ELF-1 (cell line): ENCODE measurements at regions not wholly inside any gene's neighbourhood (a gene's known extent, or its start where the extent isn't known, plus 50 kb on each side); places are given as distances from the start of the nearest gene placed in this dataset.

Source experiments
- DNase-seq: peaks from one replicate; pipeline ENCODE4 v3.0.0-alpha.2; 2016; ENCODE audit warnings: low read depth, low spot score

- DNase-seq: no peak
Observed at GRCh38 chr11:69364921-69365320, 71.0 kb downstream of the MYEOV start.

- DNase-seq: no peak
Observed at GRCh38 chr11:69365558-69365957, 71.6 kb downstream of the MYEOV start.

- DNase-seq: no peak
Observed at GRCh38 chr11:69366591-69366990, 72.6 kb downstream of the MYEOV start.

GRCh38 chr11:69367211-69367964, 73.4 kb downstream of the MYEOV start:
- DNase-seq: no peak

GRCh38 chr11:69368119-69368880, 74.3 kb downstream of the MYEOV start:
- DNase-seq: no peak

- DNase-seq: no peak
Observed at GRCh38 chr11:69369210-69369825, 75.4 kb downstream of the MYEOV start.

- DNase-seq: no peak
Observed at GRCh38 chr11:69369945-69370344, 76.0 kb downstream of the MYEOV start.

GRCh38 chr11:69370984-69371709, 77.2 kb downstream of the MYEOV start:
- no peak for DNase-seq

- DNase-seq: no peak
Observed at GRCh38 chr11:69371731-69372588, 78.0 kb downstream of the MYEOV start.

- DNase-seq: no peak
Observed at GRCh38 chr11:69372589-69373250, 78.8 kb downstream of the MYEOV start.

GRCh38 chr11:69373251-69373635, 79.3 kb downstream of the MYEOV start:
- no peak for DNase-seq

GRCh38 chr11:69374110-69374945, 80.4 kb downstream of the MYEOV start:
- DNase-seq: peak; percentile 55

GRCh38 chr11:69374946-69375310, 81.0 kb downstream of the MYEOV start:
- DNase-seq: no peak

- no peak for DNase-seq
Observed at GRCh38 chr11:69375316-69376154, 81.6 kb downstream of the MYEOV start.

- DNase-seq: no peak
Observed at GRCh38 chr11:69376155-69377028, 82.4 kb downstream of the MYEOV start.

GRCh38 chr11:69377029-69377952, 83.3 kb downstream of the MYEOV start:
- no peak for DNase-seq

GRCh38 chr11:69377953-69378302, 84.0 kb downstream of the MYEOV start:
- no peak for DNase-seq
